Panc1 (cell line): ENCODE measurements at regions not wholly inside any gene's neighbourhood (a gene's known extent, or its start where the extent isn't known, plus 50 kb on each side); places are given as distances from the start of the nearest gene placed in this dataset.

Experiments
- ATAC-seq: fragments of 200-7000 bp; cut with Tn5 transposase; 2 replicates; pipeline ENCODE4 v1.9.1; 2020; ENCODE audit warnings: mild to moderate bottlenecking, moderate library complexity
- BruUV-seq: library from RNA; stranded (reverse); fragments of 400-500 nt; replicated peaks from 2 replicates; lab custom pipeline; 2021; lab: Mats Ljungman, UMichigan
- CTCF ChIA-PET: fragments of 300-600 bp; sonication (Branson Sonifier 250); formaldehyde crosslinking; loops from one replicate; lab custom pipeline; 2022; ENCODE audit warnings: antibody characterized with exemption; lab: Charles Lee
- POLR2A ChIA-PET: fragments of 300-600 bp; sonication (Branson Sonifier 250); formaldehyde crosslinking; loops from one replicate; lab custom pipeline; 2022; ENCODE audit warnings: antibody characterized with exemption; lab: Charles Lee
- DNase-seq: peaks from one replicate; pipeline ENCODE4 v3.0.0-alpha.2; 2010; ENCODE audit warnings: low read depth, low spot score
- H3K27ac ChIP-seq: 2 replicates; pipeline ENCODE4 v1.5.1; 2011; ENCODE audit warnings: mild to moderate bottlenecking, low read length, inconsistent platforms
- H3K27me3 ChIP-seq: fragments of 200-500 bp; sonication (Bioruptor generic); 2 replicates; pipeline ENCODE4 v1.6.0; 2014; ENCODE audit warnings: low read length, inconsistent platforms; ENCODE audit not compliant: control insufficient read depth, insufficient read depth
- H3K36me3 ChIP-seq: fragments of 200-500 bp; sonication (Bioruptor generic); 2 replicates; pipeline ENCODE4 v1.5.1; 2014; ENCODE audit warnings: inconsistent platforms, mild to moderate bottlenecking, low read length, moderate library complexity; ENCODE audit not compliant: control insufficient read depth, insufficient read depth
- H3K4me1 ChIP-seq: 2 replicates; pipeline ENCODE4 v1.5.1; 2011; ENCODE audit warnings: inconsistent platforms, mild to moderate bottlenecking, low read length, moderate library complexity; ENCODE audit not compliant: control insufficient read depth, insufficient read depth
- H3K4me3 ChIP-seq, 2 experiments: 2 replicates each; pipeline ENCODE4 v1.5.1; 2011 to 2012; ENCODE audit warnings: low read depth in 2 of 2, low read length in 2 of 2, mild to moderate bottlenecking in 2 of 2, inconsistent platforms in 1 of 2, moderate library complexity in 1 of 2
- H3K9me3 ChIP-seq: fragments of 200-500 bp; sonication (Bioruptor generic); 2 replicates; pipeline ENCODE4 v1.5.1; 2014; ENCODE audit warnings: low read depth, mild to moderate bottlenecking, inconsistent platforms, low read length, moderate library complexity; ENCODE audit not compliant: control insufficient read depth, insufficient read depth
- CTCF ChIP-seq: fragments of 450-650 bp; IDR thresholded peaks from 2 replicates; pipeline ENCODE4 v1.5.1; 2017; ENCODE audit warnings: mild to moderate bottlenecking
- POLR2AphosphoS5 ChIP-seq: IDR thresholded peaks from 2 replicates; pipeline ENCODE4 v1.6.1; 2012; ENCODE audit warnings: mild to moderate bottlenecking, low read depth, low read length, moderate library complexity
- REST ChIP-seq, 2 experiments: IDR thresholded peaks; 2 replicates each; pipeline ENCODE4 v1.6.1; 2011 to 2012; ENCODE audit warnings: low read depth in 2 of 2, control low read depth in 1 of 2, low read length in 1 of 2, mild to moderate bottlenecking in 1 of 2, moderate library complexity in 1 of 2; ENCODE audit not compliant: insufficient read depth in 1 of 2
- SIN3A ChIP-seq: IDR thresholded peaks from 2 replicates; pipeline ENCODE4 v1.6.1; 2012; ENCODE audit warnings: low read depth, mild to moderate bottlenecking, low read length, moderate library complexity, borderline replicate concordance; ENCODE audit not compliant: insufficient read depth
- TCF7L2 ChIP-seq: IDR thresholded peaks from 2 replicates; pipeline ENCODE4 v1.6.1; 2011; ENCODE audit warnings: mild to moderate bottlenecking, low read depth, low read length, inconsistent platforms
- in situ Hi-C: cut with HindIII; loops from 2 replicates; pipeline ENCODE4 v1.10.0; 2016; ENCODE audit warnings: low sequenced_read_pairs, low pct_unique_long_range_greater_than_20kb
- intact Hi-C: fragments of 100-400 bp; cut with micrococcal nuclease; formaldehyde crosslinking; loops from one replicate; pipeline ENCODE4 v1.10.0; 2022; ENCODE audit not compliant: unreplicated experiment

DNA sequence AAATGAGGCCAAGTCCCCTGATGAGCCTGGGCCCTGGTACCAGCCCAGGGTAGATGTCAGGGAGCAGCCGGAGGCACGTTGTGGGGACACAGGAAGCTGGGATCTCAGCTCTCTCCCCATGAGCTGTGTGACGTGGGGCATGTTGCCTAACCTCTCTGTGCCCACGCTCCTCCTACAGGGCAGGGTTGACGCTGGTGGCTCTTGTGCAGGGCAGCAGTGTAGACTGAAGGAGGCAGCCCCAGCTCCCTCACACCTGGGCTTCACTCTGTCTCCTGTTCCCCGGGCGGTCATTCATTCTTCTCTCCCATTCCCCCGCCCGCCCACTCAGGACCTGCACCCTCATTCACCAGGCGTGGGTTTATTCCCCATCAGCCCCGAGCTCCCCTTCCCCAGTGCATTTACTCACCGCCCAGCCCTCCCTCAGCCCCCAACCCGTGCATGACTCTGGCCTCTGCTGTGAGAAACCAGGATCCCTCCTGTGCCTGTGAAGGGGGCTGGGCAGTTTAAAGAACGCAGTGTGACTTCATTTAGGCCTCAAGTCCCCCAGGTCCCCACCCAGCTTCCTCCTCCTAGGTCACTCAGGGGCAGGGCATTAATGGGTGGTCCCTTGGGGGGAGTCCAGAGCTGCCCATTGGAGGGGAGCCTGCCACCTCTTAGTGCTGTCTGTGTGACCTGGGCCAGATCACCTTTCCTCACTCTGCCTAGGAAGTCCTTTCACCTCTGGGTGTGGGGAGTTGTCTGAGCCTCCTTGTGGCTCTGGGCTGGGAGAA, 285.7 kb downstream of the PTPRU start:
- H3K27ac ChIP-seq: no peak overlapping the region
- intact Hi-C loops (no loop called here), in situ Hi-C loops (no loop called here)
- ATAC-seq (no peak), DNase-seq (no peak)
- CTCF ChIA-PET: no interaction called here
- no peaks in the 10 kb centered on the region; the same call in 1 of the 2 replicates for H3K4me1 ChIP-seq
- POLR2A ChIA-PET: no interaction called here
- TF ChIP-seq SIN3A (no peak), TCF7L2 (no peak), REST (IDR thresholded peaks at IDR 0.05; ENCODE audit: insufficient read depth in 1 of 2, low read depth in 2 of 2, low read length in 1 of 2) (no peak), POLR2AphosphoS5 (no peak), CTCF (no peak)
- H3K4me3 ChIP-seq: no peak overlapping the region
- no peaks in the 10 kb centered on the region for H3K36me3 ChIP-seq
- 0 out of 2 replicates have a peak, but pooled peaks cover 2% of the 10 kb centered on the region for H3K27me3 ChIP-seq
- no TSS peak for BruUV-seq
- no peaks in the 10 kb centered on the region for H3K9me3 ChIP-seq

DNA sequence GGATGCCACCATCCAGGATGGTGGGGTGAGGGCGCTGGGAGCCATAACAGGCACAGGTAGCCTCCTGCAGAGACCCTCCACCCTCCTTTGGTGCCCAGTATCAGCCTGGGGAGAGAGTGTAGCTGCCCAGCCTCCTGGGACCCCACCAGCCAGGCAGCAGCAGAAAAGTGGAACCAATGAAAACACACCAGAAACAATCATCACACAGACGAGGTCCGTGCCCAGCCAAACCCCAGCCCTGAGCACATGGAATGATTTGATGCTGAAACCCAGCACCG, 285.1 kb downstream of the PTPRU start:
- POLR2A ChIA-PET: no interaction called here
- Histone ChIP-seq H3K4me3 (no peak overlapping the region), H3K36me3 (no peaks in the 10 kb centered on the region), H3K4me1 (no peaks in the 10 kb centered on the region; the same call in 1 of the 2 replicates), H3K27ac (no peak overlapping the region), H3K9me3 (no peaks in the 10 kb centered on the region), H3K27me3 (0 out of 2 replicates have a peak, but pooled peaks cover 2% of the 10 kb centered on the region)
- intact Hi-C loops (no loop called here), in situ Hi-C loops (no loop called here)
- BruUV-seq: no TSS peak
- CTCF ChIA-PET: no interaction called here
- ATAC-seq (no peak), DNase-seq (no peak)
- TF ChIP-seq SIN3A (no peak), CTCF (no peak), POLR2AphosphoS5 (no peak), REST (IDR thresholded peaks at IDR 0.05; ENCODE audit: insufficient read depth in 1 of 2, low read depth in 2 of 2, low read length in 1 of 2) (no peak), TCF7L2 (no peak)
